ENCODE measurements at regions not wholly inside any gene's neighbourhood (a gene's known extent, or its start where the extent isn't known, plus 50 kb on each side); places are given as distances from the start of the nearest gene placed in this dataset.

DNA sequence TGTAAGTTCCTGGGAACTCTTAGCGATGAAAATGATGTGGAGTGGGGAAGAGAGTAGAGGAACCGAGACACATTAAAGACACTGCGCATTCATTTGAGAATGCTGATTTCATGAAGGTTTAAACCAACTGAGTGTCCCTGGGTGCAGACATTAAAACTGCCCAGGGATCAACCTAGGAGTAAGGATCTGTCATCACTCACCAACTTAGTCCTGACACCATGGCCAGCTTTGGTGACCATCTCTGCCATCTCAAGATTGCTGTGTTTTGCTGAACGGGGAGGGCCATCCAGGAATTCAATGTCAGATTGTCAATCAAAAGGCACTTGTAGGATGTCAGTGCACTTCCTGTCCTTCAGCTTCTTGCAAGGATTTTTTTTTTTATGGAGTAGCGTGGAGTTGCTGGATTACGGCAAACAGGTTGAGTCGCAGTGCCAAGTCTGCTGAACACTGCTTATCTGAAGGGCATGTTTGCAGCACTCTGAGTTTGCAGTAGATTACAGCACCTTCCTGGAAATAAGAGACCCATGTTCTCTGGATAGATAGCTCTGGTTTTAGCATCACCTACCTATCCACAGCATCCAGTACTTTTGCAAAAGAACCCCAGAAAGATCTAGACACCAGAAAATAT is 258.1 kb upstream of the IRX3 start:
- 66 to 72% methylated on average over 7 of the region's 7 CpGs for WGBS, 2 donors
- H3K36me3 ChIP-seq (ENCODE audit: control insufficient read depth in 1 of 2, insufficient read depth in 2 of 2, low read length in 1 of 2): no peaks in the 10 kb centered on the region
- intact Hi-C loops (cut with DNase I): no loop called here
- H3K27ac ChIP-seq (ENCODE audit: low read depth in 1 of 2, low read length in 2 of 2): no peak overlapping the region
- no peak overlapping the region for H3K4me3 ChIP-seq (ENCODE audit: low read length in 2 of 2)
- H3K4me1 ChIP-seq (ENCODE audit: control insufficient read depth in 1 of 2, insufficient read depth in 2 of 2, low read length in 2 of 2): no peaks in the 10 kb centered on the region
- no peaks in the 10 kb centered on the region for H3K27me3 ChIP-seq (ENCODE audit: control insufficient read depth in 1 of 2, insufficient read depth in 2 of 2, low read length in 1 of 2)
- no peak for ATAC-seq (ENCODE audit: low FRiP score)
- no peak for DNase-seq
- H3K9me3 ChIP-seq (ENCODE audit: control insufficient read depth, low read length): no peaks in the 10 kb centered on the region

DNA sequence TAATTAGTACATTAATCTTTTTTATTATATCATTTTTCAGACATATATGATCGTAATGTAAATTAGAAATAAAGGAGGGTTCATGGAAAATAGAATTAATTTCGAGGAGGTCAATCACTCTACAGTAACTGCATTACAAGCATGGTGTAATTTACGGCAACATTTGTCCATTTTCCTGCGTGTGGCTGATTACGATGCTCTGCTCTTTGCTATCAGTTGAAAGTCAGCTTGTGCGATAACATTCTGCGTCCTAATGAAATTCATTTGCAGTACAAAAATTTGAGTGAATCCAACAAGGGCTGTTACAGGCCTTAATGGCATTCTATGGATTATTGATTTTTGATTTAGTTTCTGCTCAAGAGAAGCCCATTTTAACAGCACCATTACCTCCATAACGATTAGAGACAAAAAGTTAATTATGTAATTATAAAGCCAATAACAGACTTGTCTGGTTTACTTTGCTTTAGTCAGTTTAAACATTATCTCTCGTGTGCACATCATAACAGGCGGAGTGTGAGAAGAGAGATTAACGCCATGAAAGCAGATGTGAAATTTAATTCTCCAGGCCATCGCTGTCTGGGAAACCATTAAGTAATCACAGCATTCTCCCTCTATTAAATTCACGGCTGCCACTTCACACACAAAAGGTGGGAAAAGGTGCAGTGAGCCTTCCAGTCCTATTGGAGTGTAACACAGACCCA is 256.4 kb upstream of the IRX3 start:
- H3K4me1 ChIP-seq (ENCODE audit: control insufficient read depth in 1 of 2, insufficient read depth in 2 of 2, low read length in 2 of 2): no peaks in the 10 kb centered on the region
- DNase-seq (no peak), ATAC-seq (ENCODE audit: low FRiP score) (no peak)
- H3K27ac ChIP-seq (ENCODE audit: low read depth in 1 of 2, low read length in 2 of 2): no peak overlapping the region
- no peak overlapping the region for H3K4me3 ChIP-seq (ENCODE audit: low read length in 2 of 2)
- WGBS, 2 donors: 87 to 88% methylated on average over 13 of the region's 13 CpGs
- no peaks in the 10 kb centered on the region for H3K9me3 ChIP-seq (ENCODE audit: control insufficient read depth, low read length)
- intact Hi-C loops (cut with DNase I): no loop called here
- no peaks in the 10 kb centered on the region for H3K36me3 ChIP-seq (ENCODE audit: control insufficient read depth in 1 of 2, insufficient read depth in 2 of 2, low read length in 1 of 2)
- no peaks in the 10 kb centered on the region for H3K27me3 ChIP-seq (ENCODE audit: control insufficient read depth in 1 of 2, insufficient read depth in 2 of 2, low read length in 1 of 2)

GRCh38 chr16:54540525-54541180 is 254.1 kb upstream of the IRX3 start:
- Histone ChIP-seq H3K36me3 (ENCODE audit: control insufficient read depth in 1 of 2, insufficient read depth in 2 of 2, low read length in 1 of 2) (no peaks in the 10 kb centered on the region), H3K27me3 (ENCODE audit: control insufficient read depth in 1 of 2, insufficient read depth in 2 of 2, low read length in 1 of 2) (no peaks in the 10 kb centered on the region), H3K4me3 (ENCODE audit: low read length in 2 of 2) (no peak overlapping the region), H3K4me1 (ENCODE audit: control insufficient read depth in 1 of 2, insufficient read depth in 2 of 2, low read length in 2 of 2) (no peaks in the 10 kb centered on the region), H3K27ac (ENCODE audit: low read depth in 1 of 2, low read length in 2 of 2) (no peak overlapping the region), H3K9me3 (ENCODE audit: control insufficient read depth, low read length) (no peaks in the 10 kb centered on the region)
- WGBS, 2 donors: 78 to 79% methylated on average over 15 of the region's 15 CpGs
- intact Hi-C loops (cut with DNase I): no loop called here
- ATAC-seq (ENCODE audit: low FRiP score): no peak
- DNase-seq: no peak

GRCh38 chr16:54538276-54538675 is 251.7 kb upstream of the IRX3 start:
- intact Hi-C loops (cut with DNase I): no loop called here

DNA sequence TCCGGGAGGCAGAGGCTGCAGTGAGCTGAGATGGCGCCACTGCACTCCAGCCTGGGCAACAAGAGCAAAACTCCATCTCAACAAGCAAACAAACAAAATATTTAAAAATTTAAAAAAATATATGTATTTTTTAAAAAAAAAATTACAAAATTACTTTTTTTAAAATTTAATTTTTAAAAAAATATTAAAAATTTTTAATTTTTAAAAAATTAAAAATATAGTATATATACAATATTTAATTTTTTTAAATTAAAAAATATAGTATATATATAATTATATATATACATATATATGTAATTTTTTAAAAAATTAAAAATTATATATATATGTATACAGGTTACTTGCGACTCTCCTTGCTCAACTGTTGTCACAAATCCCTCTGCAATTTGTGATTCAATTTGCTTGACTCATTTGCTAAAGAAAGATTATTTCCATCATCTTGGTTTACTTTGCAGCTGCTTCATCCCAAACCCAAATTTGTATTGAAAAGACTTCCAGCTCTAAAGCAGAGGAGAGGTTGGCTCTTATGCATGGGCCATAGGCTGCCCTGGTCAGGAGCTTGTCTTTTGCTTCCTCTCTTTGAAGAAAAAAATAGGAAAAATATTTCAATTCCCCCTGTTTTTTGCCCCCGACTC is 247.4 kb upstream of the IRX3 start:
- Histone ChIP-seq H3K27ac (ENCODE audit: low read depth in 1 of 2, low read length in 2 of 2) (no peak overlapping the region), H3K27me3 (ENCODE audit: control insufficient read depth in 1 of 2, insufficient read depth in 2 of 2, low read length in 1 of 2) (no peaks in the 10 kb centered on the region), H3K9me3 (ENCODE audit: control insufficient read depth, low read length) (peaks cover 3% of the 10 kb centered on the region), H3K4me1 (ENCODE audit: control insufficient read depth in 1 of 2, insufficient read depth in 2 of 2, low read length in 2 of 2) (no peaks in the 10 kb centered on the region), H3K4me3 (ENCODE audit: low read length in 2 of 2) (no peak overlapping the region), H3K36me3 (ENCODE audit: control insufficient read depth in 1 of 2, insufficient read depth in 2 of 2, low read length in 1 of 2) (no peaks in the 10 kb centered on the region)
- intact Hi-C loops (cut with DNase I): no loop called here
- no peak for DNase-seq
- ATAC-seq (ENCODE audit: low FRiP score): no peak
- WGBS, 2 donors: 92 to 96% methylated on average over 4 of the region's 4 CpGs

More at GRCh38 chr16:54538276-54538675, 251.7 kb upstream of the IRX3 start:
- no peaks in the 10 kb centered on the region for H3K36me3 ChIP-seq (ENCODE audit: control insufficient read depth in 1 of 2, insufficient read depth in 2 of 2, low read length in 1 of 2)
- H3K27ac ChIP-seq (ENCODE audit: low read depth in 1 of 2, low read length in 2 of 2): no peak overlapping the region
- H3K9me3 ChIP-seq (ENCODE audit: control insufficient read depth, low read length): no peaks in the 10 kb centered on the region
- no peaks in the 10 kb centered on the region for H3K27me3 ChIP-seq (ENCODE audit: control insufficient read depth in 1 of 2, insufficient read depth in 2 of 2, low read length in 1 of 2)
- no peak for ATAC-seq (ENCODE audit: low FRiP score)
- no peak overlapping the region for H3K4me3 ChIP-seq (ENCODE audit: low read length in 2 of 2)
- no peaks in the 10 kb centered on the region for H3K4me1 ChIP-seq (ENCODE audit: control insufficient read depth in 1 of 2, insufficient read depth in 2 of 2, low read length in 2 of 2)
- WGBS, 2 donors: 23 to 25% methylated on average over 3 of the region's 3 CpGs
- no peak for DNase-seq

DNA sequence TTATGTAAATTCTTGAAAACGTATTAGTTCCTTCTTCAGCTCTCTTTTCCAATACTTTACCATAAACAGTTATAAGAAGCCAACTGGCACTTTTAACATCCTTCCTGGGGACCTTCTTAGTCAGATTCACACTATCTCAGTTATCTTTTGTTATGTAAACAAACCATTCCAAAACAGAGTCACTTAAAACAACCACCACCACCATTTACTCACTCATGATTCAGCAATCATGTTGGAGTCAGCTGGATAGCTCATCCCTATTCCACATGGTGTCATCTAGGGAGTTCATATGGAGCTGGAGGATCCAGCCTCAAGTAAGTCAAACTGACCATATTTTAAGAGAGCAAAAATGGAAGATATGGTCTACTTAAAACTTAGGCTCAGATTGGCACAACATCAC is 240.3 kb upstream of the IRX3 start:
- intact Hi-C loops (cut with DNase I): no loop called here
- no peak for DNase-seq
- no peaks in the 10 kb centered on the region for H3K4me1 ChIP-seq (ENCODE audit: control insufficient read depth in 1 of 2, insufficient read depth in 2 of 2, low read length in 2 of 2)
- peaks cover 7% of the 10 kb centered on the region for H3K9me3 ChIP-seq (ENCODE audit: control insufficient read depth, low read length)
- H3K36me3 ChIP-seq (ENCODE audit: control insufficient read depth in 1 of 2, insufficient read depth in 2 of 2, low read length in 1 of 2): no peaks in the 10 kb centered on the region
- no peak overlapping the region for H3K27ac ChIP-seq (ENCODE audit: low read depth in 1 of 2, low read length in 2 of 2)
- H3K27me3 ChIP-seq (ENCODE audit: control insufficient read depth in 1 of 2, insufficient read depth in 2 of 2, low read length in 1 of 2): no peaks in the 10 kb centered on the region
- no peak overlapping the region for H3K4me3 ChIP-seq (ENCODE audit: low read length in 2 of 2)
- ATAC-seq (ENCODE audit: low FRiP score): no peak
- WGBS, 2 donors: 75 to 84% methylated on average over 1 of the region's 1 CpG

DNA sequence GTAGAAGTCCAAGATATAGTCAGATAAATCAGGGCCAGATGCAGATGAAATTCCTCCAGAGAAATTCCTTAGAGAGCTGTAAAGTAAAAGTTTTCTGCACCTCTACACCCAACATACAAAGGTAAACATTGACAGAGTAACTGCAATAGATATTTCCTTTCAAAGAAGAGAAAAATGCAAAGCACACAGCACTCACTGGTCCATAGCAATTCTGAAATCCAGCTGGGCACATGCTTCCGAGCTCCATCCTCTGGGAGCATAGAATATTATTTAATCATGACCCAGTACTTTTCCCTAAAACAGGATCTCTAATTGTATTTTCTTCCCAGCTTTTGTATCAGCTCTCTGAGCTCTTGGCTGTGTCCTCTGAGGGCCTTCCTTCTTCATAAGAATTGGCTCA is 239.5 kb upstream of the IRX3 start:
- no peak overlapping the region for H3K4me3 ChIP-seq (ENCODE audit: low read length in 2 of 2)
- no peak overlapping the region for H3K27ac ChIP-seq (ENCODE audit: low read depth in 1 of 2, low read length in 2 of 2)
- H3K4me1 ChIP-seq (ENCODE audit: control insufficient read depth in 1 of 2, insufficient read depth in 2 of 2, low read length in 2 of 2): no peaks in the 10 kb centered on the region
- no peaks in the 10 kb centered on the region for H3K36me3 ChIP-seq (ENCODE audit: control insufficient read depth in 1 of 2, insufficient read depth in 2 of 2, low read length in 1 of 2)
- 78 to 82% methylated on average over 1 of the region's 1 CpG for WGBS, 2 donors
- no peak for ATAC-seq (ENCODE audit: low FRiP score)
- no peak for DNase-seq
- intact Hi-C loops (cut with DNase I): no loop called here
- H3K9me3 ChIP-seq (ENCODE audit: control insufficient read depth, low read length): peaks cover 7% of the 10 kb centered on the region
- H3K27me3 ChIP-seq (ENCODE audit: control insufficient read depth in 1 of 2, insufficient read depth in 2 of 2, low read length in 1 of 2): no peaks in the 10 kb centered on the region

DNA sequence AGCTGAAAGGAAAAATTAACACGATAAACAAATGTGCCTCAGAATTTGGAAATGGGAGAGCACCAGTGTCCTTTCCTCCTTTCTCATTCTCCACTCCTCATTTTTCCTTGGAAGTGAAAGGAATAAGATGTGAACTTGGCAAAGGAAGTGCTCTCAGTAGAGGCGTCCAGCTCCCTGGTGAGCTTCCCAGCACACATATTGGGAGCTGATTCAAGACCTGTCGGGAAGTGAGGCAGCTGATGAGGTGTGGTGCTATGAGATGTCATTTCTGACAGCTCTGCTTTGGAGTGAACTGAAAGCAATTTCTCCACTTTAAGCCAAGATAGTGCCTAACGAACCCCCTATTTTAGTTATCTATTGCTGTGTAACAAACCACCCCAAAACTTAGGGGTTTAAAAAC is 238.5 kb upstream of the IRX3 start:
- ATAC-seq (ENCODE audit: low FRiP score) (no peak), DNase-seq (no peak)
- no peak overlapping the region for H3K4me3 ChIP-seq (ENCODE audit: low read length in 2 of 2)
- no peaks in the 10 kb centered on the region for H3K27me3 ChIP-seq (ENCODE audit: control insufficient read depth in 1 of 2, insufficient read depth in 2 of 2, low read length in 1 of 2)
- no peak overlapping the region for H3K27ac ChIP-seq (ENCODE audit: low read depth in 1 of 2, low read length in 2 of 2)
- H3K4me1 ChIP-seq (ENCODE audit: control insufficient read depth in 1 of 2, insufficient read depth in 2 of 2, low read length in 2 of 2): no peaks in the 10 kb centered on the region
- intact Hi-C loops (cut with DNase I): no loop called here
- 81 to 88% methylated on average over 4 of the region's 4 CpGs for WGBS, 2 donors
- H3K9me3 ChIP-seq (ENCODE audit: control insufficient read depth, low read length): peaks cover 7% of the 10 kb centered on the region
- H3K36me3 ChIP-seq (ENCODE audit: control insufficient read depth in 1 of 2, insufficient read depth in 2 of 2, low read length in 1 of 2): no peaks in the 10 kb centered on the region

Data from aorta (tissue), 5 donors.